SK-N-SH (cell line): ENCODE measurements at regions not wholly inside any gene's neighbourhood (a gene's known extent, or its start where the extent isn't known, plus 50 kb on each side); places are given as distances from the start of the nearest gene placed in this dataset.

Experiments used
- CTCF ChIA-PET: fragments of 300-600, 350-600 bp; formaldehyde crosslinking; extraction: SDS; loops from one replicate; lab custom pipeline; 2021; lab: Yijun Ruan, JAX
- POLR2A ChIA-PET: fragments of 350-600 bp; sonication (Branson Sonifier 250); formaldehyde crosslinking; extraction: SDS; loops from one replicate; lab custom pipeline; 2020; ENCODE audit warnings: antibody characterized with exemption, inconsistent platforms; lab: Yijun Ruan, JAX
- DNase-seq: peaks from one replicate; pipeline ENCODE4 v3.0.0; 2012
- H2AFZ ChIP-seq: fragments of 200-600 bp; sonication (generic); 2 replicates; pipeline ENCODE4 v1.8.1; 2016; ENCODE audit warnings: antibody characterized with exemption, mild to moderate bottlenecking, low read depth
- H3F3A ChIP-seq: fragments of 200-600 bp; sonication (generic); replicated peaks from 2 replicates; pipeline ENCODE3; 2016; ENCODE audit warnings: antibody characterized with exemption, mild to moderate bottlenecking; ENCODE audit not compliant: insufficient read depth
- H3K27ac ChIP-seq, 2 experiments: fragments of 200-500 bp in 1 of 2; fragments of 200-600 bp in 1 of 2; sonication (Bioruptor generic) in 1 of 2; sonication (generic), shearing (Covaris generic) in 1 of 2; 2 replicates each; pipeline versions ENCODE4 v1.5.1 to v1.6.1; 2014 to 2016; ENCODE audit warnings: low read depth in 2 of 2, inconsistent platforms in 1 of 2, low read length in 1 of 2, mild to moderate bottlenecking in 1 of 2, mixed read lengths in 1 of 2
- H3K27me3 ChIP-seq: fragments of 200-600 bp; sonication (generic), shearing (Covaris generic); 2 replicates; pipeline ENCODE4 v1.6.1; 2016; ENCODE audit warnings: mixed run types; ENCODE audit not compliant: insufficient read depth
- H3K36me3 ChIP-seq, 2 experiments: fragments of 200-500 bp in 1 of 2; fragments of 200-600 bp in 1 of 2; sonication (Bioruptor generic) in 1 of 2; sonication (generic) in 1 of 2; replicated peaks in 1 of 2; 2 replicates each; pipeline versions ENCODE3 to v1.5.1; 2014 to 2016; ENCODE audit warnings: low read length in 1 of 2, mild to moderate bottlenecking in 1 of 2; ENCODE audit not compliant: insufficient read depth in 2 of 2, control insufficient read depth in 1 of 2
- H3K4me1 ChIP-seq, 2 experiments: fragments of 200-500 bp in 1 of 2; fragments of 200-600 bp in 1 of 2; sonication (Bioruptor generic) in 1 of 2; sonication (generic), shearing (Covaris generic) in 1 of 2; 2 replicates each; pipeline versions ENCODE4 v1.5.1 to v1.6.1; 2014 to 2016; ENCODE audit warnings: low read depth in 1 of 2, low read length in 1 of 2, mixed run types in 1 of 2; ENCODE audit not compliant: insufficient read depth in 2 of 2, control insufficient read depth in 1 of 2
- H3K4me2 ChIP-seq: fragments of 200-600 bp; sonication (generic), shearing (Covaris generic); 2 replicates; pipeline ENCODE4 v1.6.1; 2017; ENCODE audit warnings: mixed run types
- H3K4me3 ChIP-seq, 2 experiments: fragments of 200-500 bp in 1 of 2; fragments of 200-600 bp in 1 of 2; sonication (Bioruptor generic) in 1 of 2; sonication (generic), shearing (Covaris generic) in 1 of 2; 2 replicates each; pipeline versions ENCODE4 v1.5.1 to v1.8.1; 2014 to 2016; ENCODE audit warnings: low read depth in 2 of 2, inconsistent platforms in 1 of 2, low read length in 1 of 2, mild to moderate bottlenecking in 1 of 2, mixed read lengths in 1 of 2, moderate library complexity in 1 of 2
- H3K79me2 ChIP-seq: fragments of 200-600 bp; sonication (generic); 2 replicates; pipeline ENCODE4 v1.8.1; 2017; ENCODE audit warnings: mild to moderate bottlenecking; ENCODE audit not compliant: insufficient read depth
- H3K9ac ChIP-seq: fragments of 200-600 bp; sonication (generic); 2 replicates; pipeline ENCODE4 v1.6.1; 2017; ENCODE audit warnings: mixed run types
- H3K9me2 ChIP-seq: fragments of 200-600 bp; sonication (generic); 2 replicates; pipeline ENCODE4 v1.6.1; 2017; ENCODE audit warnings: mixed run types
- H3K9me3 ChIP-seq: fragments of 200-600 bp; sonication (generic); 2 replicates; pipeline ENCODE4 v1.6.1; 2017; ENCODE audit warnings: mixed run types, mild to moderate bottlenecking, moderate library complexity
- H4K20me1 ChIP-seq: fragments of 200-600 bp; sonication (generic); 2 replicates; pipeline ENCODE4 v1.6.1; 2017; ENCODE audit warnings: mild to moderate bottlenecking, mixed run types; ENCODE audit not compliant: insufficient read depth
- CTCF ChIP-seq: fragments of 200-600 bp; sonication (generic); IDR thresholded peaks from 2 replicates; pipeline ENCODE4 v1.6.1; 2017; ENCODE audit warnings: antibody characterized with exemption, mild to moderate bottlenecking, moderate library complexity
- FOSL2 ChIP-seq: IDR thresholded peaks from 2 replicates; pipeline ENCODE4 v1.4.0; 2012; ENCODE audit warnings: low read depth, mild to moderate bottlenecking, moderate library complexity, borderline replicate concordance
- GABPA ChIP-seq: IDR thresholded peaks from 2 replicates; pipeline ENCODE4 v1.4.0; 2012; ENCODE audit warnings: low read depth, mild to moderate bottlenecking
- MEF2A ChIP-seq: IDR thresholded peaks from 2 replicates; pipeline ENCODE4 v1.4.0; 2012; ENCODE audit warnings: low read depth, borderline replicate concordance
- REST ChIP-seq: IDR thresholded peaks from 2 replicates; pipeline ENCODE4 v1.6.1; 2012; ENCODE audit warnings: mild to moderate bottlenecking, low read depth, low read length, moderate library complexity
- RXRA ChIP-seq: IDR thresholded peaks from 2 replicates; pipeline ENCODE4 v1.4.0; 2012; ENCODE audit warnings: low read depth, mild to moderate bottlenecking, borderline replicate concordance
- SIN3A ChIP-seq: IDR thresholded peaks from 2 replicates; pipeline ENCODE4 v1.6.1; 2012; ENCODE audit warnings: low read depth, mild to moderate bottlenecking, low read length, moderate library complexity, borderline replicate concordance
- TAF1 ChIP-seq: IDR thresholded peaks from 2 replicates; pipeline ENCODE4 v1.6.1; 2012; ENCODE audit warnings: low read depth, mild to moderate bottlenecking, low read length, moderate library complexity, borderline replicate concordance
- USF2 ChIP-seq: fragments of 150-350 bp; IDR thresholded peaks from 2 replicates; pipeline ENCODE4 v1.6.1; 2017; ENCODE audit warnings: antibody characterized with exemption, low read length, low read depth, borderline replicate concordance
- ZBTB33 ChIP-seq: IDR thresholded peaks from 2 replicates; pipeline ENCODE4 v1.4.0; 2012; ENCODE audit warnings: low read depth, borderline replicate concordance
- WGBS: methylation state at CpG from one replicate; pipeline ENCODE4 v1.1.6; 2017; ENCODE audit warnings: low lambda C conversion rate; 5-methylcytosine and 5-hydroxymethylcytosine counted together

GRCh38 chr19:27795369-27795768 is 1417.6 kb downstream of the UQCRFS1 start:
- Histone ChIP-seq H3K36me3 (peaks cover 14 to 30% of the 10 kb centered on the region in 2 experiments), H3K9me3 (no peaks in the 10 kb centered on the region), H2AFZ (no peak overlapping the region), H3K27ac (peak overlapping the region in 1 of 2 experiments; percentile 28; a peak in 1 of 4 replicates), H3K9me2 (no peaks in the 10 kb centered on the region), H4K20me1 (peaks cover 30% of the 10 kb centered on the region), H3F3A (peaks cover 9% of the 10 kb centered on the region), H3K79me2 (peaks cover 81% of the 10 kb centered on the region), H3K4me3 (peak overlapping the region; percentile 93 to 94; a peak in 3 of 4 replicates)
- CTCF ChIA-PET = no interaction called here
- DNase-seq = no peak
- POLR2A ChIA-PET = no interaction called here
- TF ChIP-seq MEF2A (no peak), GABPA (no peak), TAF1 (no peak)
- TF ChIP-seq, all 33 proteins: peak for 0
- Histone ChIP-seq H3K4me2 (peak overlapping the region; percentile 93), H3K9ac (no peak overlapping the region), H3K27me3 (no peaks in the 10 kb centered on the region), H3K4me1 (peaks cover 4 to 14% of the 10 kb centered on the region in 2 experiments; a peak in 2 of 4 replicates)
- WGBS = 100% methylated on average over 1 of the region's 2 CpGs

GRCh38 chr19:27794494-27795042 is 1418.4 kb downstream of the UQCRFS1 start:
- H4K20me1 ChIP-seq = peaks cover 30% of the 10 kb centered on the region
- H2AFZ ChIP-seq = peak overlapping the region; percentile 92
- H3K9me2 ChIP-seq = no peaks in the 10 kb centered on the region
- peaks cover 83% of the 10 kb centered on the region for H3K79me2 ChIP-seq
- H3K4me2 ChIP-seq = peak overlapping the region; percentile 93
- H3K9me3 ChIP-seq = no peaks in the 10 kb centered on the region
- ChIA-PET CTCF (no interaction called here), POLR2A (interaction anchor here (0.7 kb wide), 1 partner anchor 221 kb away, joined by 3 read pairs; no protein-coding TSS in a partner anchor)
- H3F3A ChIP-seq = peaks cover 9% of the 10 kb centered on the region
- H3K9ac ChIP-seq = peak overlapping the region; percentile 86
- H3K36me3 ChIP-seq = peaks cover 14 to 30% of the 10 kb centered on the region in 2 experiments
- no peaks in the 10 kb centered on the region for H3K27me3 ChIP-seq
- peak overlapping the region; percentile 93 to 94 for H3K4me3 ChIP-seq
- no peak for DNase-seq
- TF ChIP-seq GABPA (no peak), RXRA (no peak), FOSL2 (no peak), REST (peak; percentile 92), ZBTB33 (no peak), TAF1 (no peak), SIN3A (0 out of 2 replicates have a peak, but pooled peaks have one; percentile 35), CTCF (no peak), USF2 (no peak)
- WGBS = 6% methylated on average over 15 of the region's 15 CpGs
- peak overlapping the region; percentile 78 to 94; a peak in 3 of 4 replicates for H3K27ac ChIP-seq
- H3K4me1 ChIP-seq = peaks cover 4 to 14% of the 10 kb centered on the region in 2 experiments; a peak in 2 of 4 replicates
